IgD-negative memory B cell (primary cell): ENCODE measurements at regions not wholly inside any gene's neighbourhood (a gene's known extent, or its start where the extent isn't known, plus 50 kb on each side); places are given as distances from the start of the nearest gene placed in this dataset.
A peak's percentile ranks its signal among the peaks of the same experiment; 100 is the strongest.

Source experiments
- H3K27ac Mint-ChIP-seq, 3 donors: one replicate each; pipeline ENCODE4 v1.8.0; 2020 to 2022; ENCODE audit warnings: mild to moderate bottlenecking in 3 of 3, mixed read lengths in 3 of 3, moderate library complexity in 1 of 3
- H3K27me3 Mint-ChIP-seq: one replicate; pipeline ENCODE4 v1.8.0; 2021; ENCODE audit warnings: mixed read lengths
- H3K36me3 Mint-ChIP-seq: one replicate; pipeline ENCODE4 v1.8.0; 2020; ENCODE audit warnings: mild to moderate bottlenecking, mixed read lengths
- H3K4me1 Mint-ChIP-seq, 3 donors: one replicate each; pipeline ENCODE4 v1.8.0; 2020 to 2022; ENCODE audit warnings: mixed read lengths in 3 of 3, mild to moderate bottlenecking in 1 of 3
- H3K4me3 Mint-ChIP-seq, 4 donors: one replicate each; pipeline ENCODE4 v1.8.0; 2020 to 2022; ENCODE audit warnings: mild to moderate bottlenecking in 4 of 4, mixed read lengths in 4 of 4, moderate library complexity in 3 of 4
- H3K9me3 Mint-ChIP-seq, 3 donors: one replicate each; pipeline ENCODE4 v1.8.0; 2020 to 2021; ENCODE audit warnings: mixed read lengths in 3 of 3, mild to moderate bottlenecking in 1 of 3

GRCh38 chr10:43320226-43320625, 51.2 kb upstream of the FXYD4 start:
- no peak overlapping the region for H3K27ac Mint-ChIP-seq
- H3K4me1 Mint-ChIP-seq: peaks cover 0 to 5% (median 4%) of the 10 kb centered on the region in 3 donors
- peaks cover 2% of the 10 kb centered on the region for H3K36me3 Mint-ChIP-seq
- H3K4me3 Mint-ChIP-seq: no peak overlapping the region
- no peaks in the 10 kb centered on the region for H3K9me3 Mint-ChIP-seq
- H3K27me3 Mint-ChIP-seq: peaks cover 24% of the 10 kb centered on the region

- Mint-ChIP-seq H3K27ac (no peak overlapping the region), H3K4me3 (no peak overlapping the region), H3K36me3 (peaks cover 2% of the 10 kb centered on the region), H3K9me3 (no peaks in the 10 kb centered on the region), H3K27me3 (peaks cover 24% of the 10 kb centered on the region), H3K4me1 (peaks cover 0 to 5% (median 4%) of the 10 kb centered on the region in 3 donors)
Observed at GRCh38 chr10:43318976-43319960, 52.2 kb upstream of the FXYD4 start.

GRCh38 chr10:43318456-43318855, 51.6 kb upstream of the RASGEF1A start:
- Mint-ChIP-seq H3K27me3 (peaks cover 22% of the 10 kb centered on the region), H3K4me3 (no peak overlapping the region), H3K4me1 (peaks cover 0 to 5% (median 4%) of the 10 kb centered on the region in 3 donors), H3K27ac (no peak overlapping the region), H3K36me3 (peaks cover 2% of the 10 kb centered on the region), H3K9me3 (no peaks in the 10 kb centered on the region)

GRCh38 chr10:43317422-43317821, 50.6 kb upstream of the RASGEF1A start:
- Mint-ChIP-seq H3K27ac (peak overlapping the region in 1 of 3 donors; percentile 50), H3K4me3 (no peak overlapping the region), H3K27me3 (peaks cover 16% of the 10 kb centered on the region), H3K36me3 (peaks cover 2% of the 10 kb centered on the region), H3K4me1 (peaks cover 0 to 2% (median 1%) of the 10 kb centered on the region in 3 donors), H3K9me3 (no peaks in the 10 kb centered on the region)

- Mint-ChIP-seq H3K27ac (no peak overlapping the region), H3K27me3 (peaks cover 12% of the 10 kb centered on the region), H3K4me3 (no peak overlapping the region), H3K36me3 (peaks cover 2% of the 10 kb centered on the region), H3K9me3 (no peaks in the 10 kb centered on the region), H3K4me1 (peaks cover 0 to 2% (median 0%) of the 10 kb centered on the region in 3 donors)
Observed at GRCh38 chr10:43316988-43317387, 50.1 kb upstream of the RASGEF1A start.
